ENCODE measurements at regions not wholly inside any gene's neighbourhood (a gene's known extent, or its start where the extent isn't known, plus 50 kb on each side); places are given as distances from the start of the nearest gene placed in this dataset.
"Not testable (repeated sequence)": the region's sequence is repeated elsewhere in the genome, so short reads cannot be mapped to it uniquely, and the experiment has no call there.

DNA sequence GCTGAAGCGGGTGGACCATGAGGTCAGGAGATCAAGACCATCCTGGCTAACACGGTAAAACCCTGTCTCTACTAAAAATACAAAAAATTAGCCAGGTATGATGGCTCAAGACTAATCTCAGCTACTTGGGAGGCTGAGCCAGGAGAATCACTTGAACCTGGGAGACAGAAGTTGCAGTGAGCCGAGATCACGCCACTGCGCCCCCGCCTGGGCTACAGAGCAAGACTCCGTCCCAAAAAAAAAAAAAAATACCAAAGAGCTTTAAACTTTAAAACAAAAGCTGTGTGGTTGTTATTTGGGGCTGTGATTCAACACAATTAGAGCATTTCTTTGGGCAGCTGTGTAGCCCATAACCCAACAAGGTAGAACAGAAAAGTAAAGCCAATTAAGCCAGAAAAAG is 259.9 kb downstream of the GALC start:
- H3K4me1 Mint-ChIP-seq; H3K4me1 ChIP-seq (ENCODE audit: insufficient read depth, low read length); H3K27ac Mint-ChIP-seq; H3K4me3 Mint-ChIP-seq; H3K27ac ChIP-seq (ENCODE audit: low read depth, low read length); H3K4me3 ChIP-seq (ENCODE audit: low read length in 2 of 2); CTCF ChIA-PET (ENCODE audit: partially characterized antibody); H3K9me3 Mint-ChIP-seq; intact Hi-C loops (cut with micrococcal nuclease); H3K9me3 ChIP-seq (ENCODE audit: control insufficient read depth in 1 of 2, low read length in 2 of 2); DNase-seq; H3K36me3 ChIP-seq (ENCODE audit: insufficient read depth, low read length); H3K36me3 Mint-ChIP-seq; POLR2A ChIA-PET (ENCODE audit: partially characterized antibody); H3K27me3 Mint-ChIP-seq; H3K27me3 ChIP-seq (ENCODE audit: insufficient read depth, low read length): not testable (repeated sequence)

GRCh38 chr14:87732562-87732961 is 260.4 kb downstream of the GALC start:
- Histone ChIP-seq H3K36me3 (ENCODE audit: insufficient read depth, low read length) (no peaks in the 10 kb centered on the region), H3K9me3 (ENCODE audit: control insufficient read depth in 1 of 2, low read length in 2 of 2) (no peaks in the 10 kb centered on the region), H3K4me1 (ENCODE audit: insufficient read depth, low read length) (no peaks in the 10 kb centered on the region), H3K4me3 (ENCODE audit: low read length in 2 of 2) (no peak overlapping the region), H3K27me3 (ENCODE audit: insufficient read depth, low read length) (no peaks in the 10 kb centered on the region), H3K27ac (ENCODE audit: low read depth, low read length) (no peak overlapping the region)
- DNase-seq, result no peak
- H3K27ac Mint-ChIP-seq, result no peak overlapping the region
- ChIA-PET POLR2A (ENCODE audit: partially characterized antibody) (no interaction called here), CTCF (ENCODE audit: partially characterized antibody) (no interaction called here)
- no peaks in the 10 kb centered on the region for H3K36me3 Mint-ChIP-seq
- no peaks in the 10 kb centered on the region for H3K4me1 Mint-ChIP-seq
- peaks cover 2 to 6% of the 10 kb centered on the region in 2 donors for H3K27me3 Mint-ChIP-seq
- no peak overlapping the region for H3K4me3 Mint-ChIP-seq
- peaks cover 0 to 5% (median 0%) of the 10 kb centered on the region in 8 donors for H3K9me3 Mint-ChIP-seq
- intact Hi-C loops (cut with micrococcal nuclease), result no loop called here

DNA sequence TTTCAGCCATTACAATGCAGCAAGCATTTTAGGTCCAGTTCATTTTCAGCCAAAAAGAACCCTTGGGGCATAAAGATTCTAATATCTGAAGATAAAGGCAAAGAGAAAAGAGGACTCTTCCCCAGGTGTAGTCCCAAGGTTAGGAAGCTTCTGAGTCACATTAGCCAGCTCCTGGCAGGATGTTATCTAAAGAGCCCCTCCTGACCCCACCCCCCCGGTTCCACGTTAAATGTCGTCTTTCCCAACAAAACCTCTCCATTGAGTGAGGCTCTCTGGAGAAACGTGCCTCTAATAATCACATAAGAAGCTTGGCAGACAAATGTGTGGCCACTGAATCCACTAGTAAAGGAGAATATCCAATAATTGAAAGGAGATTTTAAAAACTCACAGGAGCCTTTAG is 267.7 kb downstream of the GALC start:
- Histone ChIP-seq H3K27ac (ENCODE audit: low read depth, low read length) (no peak overlapping the region), H3K4me3 (ENCODE audit: low read length in 2 of 2) (no peak overlapping the region), H3K27me3 (ENCODE audit: insufficient read depth, low read length) (no peaks in the 10 kb centered on the region), H3K36me3 (ENCODE audit: insufficient read depth, low read length) (no peaks in the 10 kb centered on the region), H3K9me3 (ENCODE audit: control insufficient read depth in 1 of 2, low read length in 2 of 2) (no peaks in the 10 kb centered on the region), H3K4me1 (ENCODE audit: insufficient read depth, low read length) (no peaks in the 10 kb centered on the region)
- Mint-ChIP-seq H3K36me3 (no peaks in the 10 kb centered on the region), H3K4me3 (no peak overlapping the region), H3K27ac (no peak overlapping the region), H3K27me3 (peaks cover 2 to 6% of the 10 kb centered on the region in 2 donors), H3K4me1 (no peaks in the 10 kb centered on the region), H3K9me3 (peaks cover 0 to 8% (median 0%) of the 10 kb centered on the region in 8 donors)
- intact Hi-C loops (cut with micrococcal nuclease), result no loop called here
- ChIA-PET POLR2A (ENCODE audit: partially characterized antibody) (no interaction called here), CTCF (ENCODE audit: partially characterized antibody) (interaction anchor here (1.3 kb wide), 1 partner anchor 20 kb away, joined by 5 read pairs; no protein-coding TSS in a partner anchor)
- no peak for DNase-seq

GRCh38 chr14:87712396-87713090 is 280.4 kb downstream of the GALC start:
- no peaks in the 10 kb centered on the region for H3K36me3 ChIP-seq (ENCODE audit: insufficient read depth, low read length)
- peaks cover 0 to 1% of the 10 kb centered on the region in 2 donors for H3K27me3 Mint-ChIP-seq
- no peaks in the 10 kb centered on the region for H3K4me1 Mint-ChIP-seq
- POLR2A ChIA-PET (ENCODE audit: partially characterized antibody), result no interaction called here
- H3K36me3 Mint-ChIP-seq, result no peaks in the 10 kb centered on the region
- intact Hi-C loops (cut with micrococcal nuclease), result no loop called here
- no peaks in the 10 kb centered on the region for H3K27me3 ChIP-seq (ENCODE audit: insufficient read depth, low read length)
- peaks cover 0 to 10% (median 0%) of the 10 kb centered on the region in 8 donors for H3K9me3 Mint-ChIP-seq
- no peaks in the 10 kb centered on the region for H3K9me3 ChIP-seq (ENCODE audit: control insufficient read depth in 1 of 2, low read length in 2 of 2)
- H3K4me3 ChIP-seq (ENCODE audit: low read length in 2 of 2), result no peak overlapping the region
- DNase-seq, result no peak
- CTCF ChIA-PET (ENCODE audit: partially characterized antibody), result no interaction called here
- no peak overlapping the region for H3K27ac Mint-ChIP-seq
- H3K27ac ChIP-seq (ENCODE audit: low read depth, low read length), result no peak overlapping the region
- H3K4me3 Mint-ChIP-seq, result no peak overlapping the region
- no peaks in the 10 kb centered on the region for H3K4me1 ChIP-seq (ENCODE audit: insufficient read depth, low read length)

DNA sequence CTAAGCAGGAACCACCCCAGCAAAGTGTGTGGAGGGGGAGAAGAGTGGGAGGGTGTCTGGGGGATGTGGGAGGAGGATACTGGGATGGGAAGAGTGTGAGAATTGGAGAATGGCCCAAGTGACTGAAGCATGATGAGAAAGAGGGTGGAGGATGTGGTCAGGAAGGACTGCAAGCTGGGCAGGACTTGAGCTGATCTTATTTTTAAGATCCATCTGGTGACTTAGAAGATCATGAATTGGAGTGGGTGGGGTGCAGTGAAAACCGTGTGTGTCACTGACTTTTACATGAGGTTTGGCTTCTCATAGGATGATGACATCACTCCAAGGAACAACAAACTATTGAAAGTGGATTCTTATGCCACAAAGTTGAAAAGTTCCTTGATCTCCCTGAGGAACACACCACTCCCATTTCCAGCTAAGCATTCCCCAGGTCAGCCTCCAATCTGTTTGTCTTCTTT is 287.5 kb downstream of the GALC start:
- peaks cover 0 to 9% (median 0%) of the 10 kb centered on the region in 8 donors for H3K9me3 Mint-ChIP-seq
- no peaks in the 10 kb centered on the region for H3K4me1 Mint-ChIP-seq
- no peak for DNase-seq
- Histone ChIP-seq H3K4me3 (ENCODE audit: low read length in 2 of 2) (no peak overlapping the region), H3K9me3 (ENCODE audit: control insufficient read depth in 1 of 2, low read length in 2 of 2) (no peaks in the 10 kb centered on the region), H3K27me3 (ENCODE audit: insufficient read depth, low read length) (no peaks in the 10 kb centered on the region), H3K36me3 (ENCODE audit: insufficient read depth, low read length) (no peaks in the 10 kb centered on the region), H3K27ac (ENCODE audit: low read depth, low read length) (no peak overlapping the region), H3K4me1 (ENCODE audit: insufficient read depth, low read length) (no peaks in the 10 kb centered on the region)
- ChIA-PET POLR2A (ENCODE audit: partially characterized antibody) (no interaction called here), CTCF (ENCODE audit: partially characterized antibody) (no interaction called here)
- H3K4me3 Mint-ChIP-seq, result no peak overlapping the region
- H3K36me3 Mint-ChIP-seq, result no peaks in the 10 kb centered on the region
- intact Hi-C loops (cut with micrococcal nuclease), result no loop called here
- peaks cover 0 to 1% of the 10 kb centered on the region in 2 donors for H3K27me3 Mint-ChIP-seq
- peak overlapping the region in 1 of 7 donors; percentile 37 for H3K27ac Mint-ChIP-seq

GRCh38 chr14:87698481-87698880 is 294.5 kb downstream of the GALC start:
- no peaks in the 10 kb centered on the region for H3K4me1 ChIP-seq (ENCODE audit: insufficient read depth, low read length)
- Mint-ChIP-seq H3K9me3 (peaks cover 0 to under 1% (median 0%) of the 10 kb centered on the region in 8 donors), H3K27me3 (no peaks in the 10 kb centered on the region), H3K27ac (no peak overlapping the region), H3K4me1 (no peaks in the 10 kb centered on the region), H3K4me3 (no peak overlapping the region), H3K36me3 (no peaks in the 10 kb centered on the region)
- intact Hi-C loops (cut with micrococcal nuclease), result no loop called here
- DNase-seq, result no peak
- H3K27ac ChIP-seq (ENCODE audit: low read depth, low read length), result no peak overlapping the region
- no peaks in the 10 kb centered on the region for H3K27me3 ChIP-seq (ENCODE audit: insufficient read depth, low read length)
- H3K9me3 ChIP-seq (ENCODE audit: control insufficient read depth in 1 of 2, low read length in 2 of 2), result no peaks in the 10 kb centered on the region
- CTCF ChIA-PET (ENCODE audit: partially characterized antibody), result no interaction called here
- POLR2A ChIA-PET (ENCODE audit: partially characterized antibody), result no interaction called here
- no peak overlapping the region for H3K4me3 ChIP-seq (ENCODE audit: low read length in 2 of 2)
- no peaks in the 10 kb centered on the region for H3K36me3 ChIP-seq (ENCODE audit: insufficient read depth, low read length)

DNA sequence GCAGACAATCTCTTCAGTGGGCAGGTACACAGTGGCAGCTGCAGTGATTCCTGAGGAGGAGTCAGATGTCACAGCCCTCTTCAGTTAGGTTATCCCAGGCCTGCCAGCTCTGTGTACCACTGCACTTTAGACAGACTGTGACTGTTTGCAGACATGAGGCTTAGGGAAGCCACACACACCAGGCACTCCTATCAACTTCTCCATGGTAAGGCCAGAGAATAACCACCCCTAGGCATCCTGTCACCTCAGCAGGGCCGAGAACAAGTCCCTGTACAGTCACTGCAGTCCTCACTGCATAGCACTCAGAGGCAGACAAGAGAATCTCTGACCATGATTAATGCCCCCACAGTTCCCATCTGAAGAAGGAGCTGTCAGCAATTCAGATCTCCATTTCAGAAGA is 296.5 kb downstream of the GALC start:
- no peak overlapping the region for H3K27ac ChIP-seq (ENCODE audit: low read depth, low read length)
- ChIA-PET CTCF (ENCODE audit: partially characterized antibody) (no interaction called here), POLR2A (ENCODE audit: partially characterized antibody) (no interaction called here)
- Mint-ChIP-seq H3K4me3 (no peak overlapping the region), H3K36me3 (no peaks in the 10 kb centered on the region), H3K27me3 (no peaks in the 10 kb centered on the region), H3K4me1 (no peaks in the 10 kb centered on the region), H3K27ac (no peak overlapping the region), H3K9me3 (no peaks in the 10 kb centered on the region)
- no peak overlapping the region for H3K4me3 ChIP-seq (ENCODE audit: low read length in 2 of 2)
- no peak for DNase-seq
- H3K9me3 ChIP-seq (ENCODE audit: control insufficient read depth in 1 of 2, low read length in 2 of 2), result no peaks in the 10 kb centered on the region
- no peaks in the 10 kb centered on the region for H3K27me3 ChIP-seq (ENCODE audit: insufficient read depth, low read length)
- H3K36me3 ChIP-seq (ENCODE audit: insufficient read depth, low read length), result no peaks in the 10 kb centered on the region
- intact Hi-C loops (cut with micrococcal nuclease), result no loop called here
- H3K4me1 ChIP-seq (ENCODE audit: insufficient read depth, low read length), result no peaks in the 10 kb centered on the region
